ENCODE measurements at regions not wholly inside any gene's neighbourhood (a gene's known extent, or its start where the extent isn't known, plus 50 kb on each side); places are given as distances from the start of the nearest gene placed in this dataset.

- DNase-seq: no peak
Measured at GRCh38 chr12:30012816-30013450, 229.2 kb upstream of the TMTC1 start.

GRCh38 chr12:30010071-30011052, 226.6 kb upstream of the TMTC1 start:
- DNase-seq: no peak

- DNase-seq: no peak
Measured at GRCh38 chr12:30006021-30006420, 222.3 kb upstream of the TMTC1 start.

DNA sequence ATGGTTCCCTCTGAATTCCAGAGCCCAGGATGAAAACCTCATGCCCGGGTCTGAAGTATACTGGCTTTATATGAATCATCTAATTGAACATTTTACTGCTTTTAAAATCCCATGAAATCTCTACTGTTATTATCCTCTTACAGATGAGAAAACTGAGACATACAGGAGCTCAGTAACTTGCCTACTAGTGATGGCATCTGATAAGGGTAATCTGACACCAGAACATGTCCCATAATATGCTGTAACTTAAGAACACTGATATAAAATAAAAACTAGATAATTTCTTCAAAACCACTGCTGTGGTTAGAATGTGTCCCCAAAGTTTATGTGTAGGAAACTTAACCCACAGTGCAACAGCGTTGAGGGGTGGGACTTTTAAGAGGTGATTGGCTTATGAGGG, 219.6 kb upstream of the TMTC1 start:
- no peak for DNase-seq

DNA sequence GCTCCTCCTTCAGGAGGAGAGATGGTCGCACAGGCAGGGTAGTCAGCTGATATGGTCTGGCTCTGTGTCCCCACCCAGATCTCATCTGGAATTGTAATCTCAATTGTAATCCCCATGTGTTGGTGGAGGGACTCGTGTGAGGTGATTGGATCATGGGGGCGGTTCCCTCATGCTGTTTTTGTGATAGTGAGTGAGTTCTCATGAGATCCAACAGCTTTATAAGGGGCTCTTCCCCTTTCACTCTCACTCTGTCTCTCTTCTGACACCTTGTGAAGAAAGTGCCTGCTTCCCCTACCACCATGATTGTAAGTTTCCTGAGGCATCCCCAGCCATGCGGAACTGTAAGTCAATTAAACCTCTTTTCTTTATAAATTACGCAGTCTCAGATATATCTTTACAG, 218.9 kb upstream of the TMTC1 start:
- DNase-seq: no peak

- DNase-seq: peak; percentile 53
Measured at GRCh38 chr12:30000401-30000800, 216.7 kb upstream of the TMTC1 start.

- DNase-seq: no peak
Measured at GRCh38 chr12:29996993-29997392, 213.3 kb upstream of the TMTC1 start.

DNA sequence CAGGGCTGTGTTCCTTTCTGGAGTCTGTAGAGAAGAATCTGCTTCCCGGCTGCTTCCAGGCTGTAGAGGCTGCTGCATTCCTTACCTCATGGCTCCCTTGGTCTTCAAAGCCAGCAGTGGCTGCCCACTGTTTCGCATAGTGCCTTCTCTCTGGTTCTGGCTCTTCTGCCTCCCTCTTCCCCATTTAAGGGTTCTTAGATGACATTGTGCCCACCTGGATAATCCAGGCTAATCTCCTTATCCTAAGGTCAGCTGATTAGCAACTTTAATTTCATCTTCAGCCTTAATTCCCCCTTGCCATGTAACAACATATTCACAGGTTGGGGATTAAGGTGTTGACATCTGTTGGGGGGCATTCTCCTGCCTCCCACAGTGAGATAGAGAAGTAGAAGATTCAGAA, 208.6 kb upstream of the TMTC1 start:
- DNase-seq: no peak

GRCh38 chr12:29991924-29992323, 208.2 kb upstream of the TMTC1 start:
- no peak for DNase-seq

- no peak for DNase-seq
Measured at GRCh38 chr12:29990971-29991370, 207.2 kb upstream of the TMTC1 start.

- no peak for DNase-seq
Measured at GRCh38 chr12:29983851-29984250, 200.1 kb upstream of the TMTC1 start.

- DNase-seq: no peak
Measured at GRCh38 chr12:29980304-29980703, 196.6 kb upstream of the TMTC1 start.

GRCh38 chr12:29971446-29971845, 187.7 kb upstream of the TMTC1 start:
- no peak for DNase-seq

DNA sequence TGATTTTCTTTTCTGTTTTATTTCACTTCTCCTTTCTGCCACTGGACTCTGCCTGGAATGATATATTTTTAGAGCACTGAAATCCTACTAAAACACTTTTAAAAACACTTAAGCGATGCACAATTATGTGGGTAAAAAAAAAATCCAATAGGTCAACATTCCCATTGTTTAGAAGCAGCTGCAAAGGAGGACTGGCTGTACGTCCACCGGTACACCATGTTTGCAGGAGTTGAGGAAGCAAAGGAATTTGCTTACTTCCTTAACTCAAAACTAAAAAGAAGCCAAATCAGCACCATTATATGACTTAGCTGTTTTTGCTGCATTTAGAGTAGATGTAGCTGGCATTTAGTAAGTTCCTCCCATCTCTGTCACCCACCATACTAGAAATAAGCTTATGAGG, 186.8 kb upstream of the TMTC1 start:
- no peak for DNase-seq

- DNase-seq: no peak
Measured at GRCh38 chr12:29962276-29963035, 178.7 kb upstream of the TMTC1 start.

DNA sequence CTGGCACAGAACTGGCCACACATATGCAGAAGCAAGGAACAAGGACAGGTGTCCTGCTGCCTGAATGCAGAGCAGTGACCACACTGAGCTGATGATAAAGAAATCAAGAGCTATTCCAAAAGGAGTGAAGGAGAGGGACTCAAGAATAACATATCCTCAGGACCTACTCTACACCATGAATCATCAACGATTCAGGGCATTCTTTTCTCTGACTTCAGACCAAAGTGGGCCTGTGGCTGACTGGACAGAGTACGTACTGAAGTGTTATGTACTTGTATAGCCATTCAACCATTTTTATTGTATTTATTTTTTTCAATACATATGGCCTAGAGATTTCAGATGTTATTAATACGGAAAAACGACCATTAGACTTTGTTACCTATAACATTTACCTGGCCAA, 177.5 kb upstream of the TMTC1 start:
- DNase-seq: no peak

DNA sequence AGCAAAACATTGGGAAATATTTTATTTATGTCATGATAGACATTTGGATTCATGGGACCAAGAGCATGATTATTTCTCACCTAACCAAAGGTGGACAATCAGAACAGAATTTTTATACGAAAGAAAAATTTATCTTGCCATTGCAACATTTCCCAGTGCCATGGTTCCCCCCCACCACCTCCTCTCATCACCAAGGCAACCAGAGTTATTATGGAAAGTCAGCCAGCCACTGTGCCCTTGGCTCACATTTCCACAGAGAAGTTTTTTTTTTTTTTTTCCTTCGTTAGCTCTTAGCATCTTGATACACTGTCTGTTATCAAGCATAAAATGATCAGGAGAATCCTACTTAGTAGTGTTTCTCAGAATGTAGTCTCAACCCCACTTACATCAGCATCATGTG, 176.4 kb upstream of the TMTC1 start:
- DNase-seq: no peak

- no peak for DNase-seq
Measured at GRCh38 chr12:29957835-29958234, 174.1 kb upstream of the TMTC1 start.

DNA sequence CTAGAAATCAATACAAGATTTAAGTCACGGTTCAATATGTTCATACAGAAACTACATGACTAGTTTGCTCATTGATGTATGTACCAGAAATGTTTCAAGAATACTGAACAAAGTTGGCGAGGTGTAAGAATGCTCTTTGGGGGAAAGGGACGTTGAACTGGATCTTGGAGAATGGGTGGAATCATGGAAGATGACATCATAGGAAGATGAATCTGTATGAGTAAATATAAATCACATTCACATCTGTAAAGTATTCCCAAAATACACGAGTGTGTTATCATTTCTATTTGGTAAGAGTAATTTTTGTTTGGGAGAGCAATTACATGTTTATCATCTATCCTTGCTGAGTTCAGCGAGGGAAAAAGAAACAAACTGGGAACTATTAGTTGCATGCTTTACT, 162.2 kb upstream of the TMTC1 start:
- DNase-seq: no peak

DNA sequence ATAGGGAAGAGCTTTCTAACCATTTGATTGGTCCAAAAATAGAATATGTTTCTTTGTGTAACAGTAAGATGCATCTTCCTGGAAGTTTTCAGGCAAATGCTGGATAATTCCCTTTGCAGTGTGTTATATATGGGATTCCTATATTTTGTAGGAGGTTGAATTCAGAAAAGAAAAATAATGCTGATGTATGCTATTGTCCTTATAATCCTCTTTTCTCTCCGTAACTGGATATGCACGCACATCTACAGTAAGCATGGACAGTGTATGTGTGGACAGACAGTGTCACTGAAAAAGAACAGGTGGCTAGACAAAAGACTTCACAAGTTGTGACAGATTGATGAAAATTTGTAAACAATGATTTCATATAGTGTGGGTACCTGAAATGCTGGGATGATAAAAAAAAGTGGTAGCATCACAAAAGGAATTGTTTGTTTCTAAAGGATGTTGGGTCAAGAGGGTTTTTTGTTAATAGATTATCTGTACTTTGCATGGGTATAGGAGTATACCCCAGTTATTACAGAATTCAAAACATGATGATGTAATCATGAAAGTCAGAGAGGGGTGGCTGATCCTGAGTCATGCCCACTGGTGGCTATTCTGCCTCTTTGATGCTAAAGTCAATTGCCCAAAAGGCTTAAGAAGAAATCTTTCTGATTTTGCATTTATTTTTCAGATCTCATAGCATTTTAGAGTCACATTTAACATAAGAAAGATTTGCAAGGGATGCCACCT, 160.7 kb upstream of the TMTC1 start:
- no peak for DNase-seq

GRCh38 chr12:29943683-29944082, 159.9 kb upstream of the TMTC1 start:
- DNase-seq: no peak

DNA sequence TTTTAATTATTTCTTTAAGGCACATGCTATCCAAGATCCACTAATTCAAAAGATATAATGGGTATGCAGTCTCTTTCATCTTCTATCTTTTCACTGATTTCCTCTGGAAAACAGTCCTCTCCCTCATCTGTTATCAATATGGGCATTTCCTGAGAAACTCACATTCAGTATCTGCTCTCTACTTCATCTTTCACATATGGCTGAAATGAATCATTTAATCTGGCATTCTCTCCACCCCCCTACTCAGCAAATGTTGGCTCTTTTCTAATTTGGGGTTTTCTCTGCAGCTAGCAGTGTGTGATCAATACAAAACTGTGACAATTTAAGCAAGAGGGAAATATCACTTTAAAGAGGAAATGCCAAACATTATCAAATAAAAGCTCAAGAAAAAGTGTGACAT, 157.1 kb upstream of the TMTC1 start:
- no peak for DNase-seq

DNA sequence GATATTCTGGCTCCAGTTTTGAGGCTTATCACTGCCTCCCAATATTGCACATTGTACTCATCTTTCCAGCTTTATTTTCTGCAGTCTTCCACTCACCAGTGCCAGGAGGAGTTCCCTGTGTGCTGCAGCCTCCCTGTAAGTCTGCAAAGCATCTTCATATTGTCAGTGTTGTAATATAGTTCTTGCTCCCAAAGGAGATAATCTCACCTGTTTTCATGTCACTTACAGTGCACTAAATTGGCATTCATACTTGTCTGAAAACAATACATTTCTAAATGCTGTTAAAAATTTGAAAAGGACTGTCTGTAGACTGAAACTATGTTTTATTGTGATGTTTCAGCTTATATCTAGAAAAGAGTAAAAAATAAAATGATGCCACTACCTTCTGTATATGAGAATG, 146.8 kb upstream of the TMTC1 start:
- no peak for DNase-seq
